Thyroid gland (tissue), 4 donors: ENCODE measurements at regions not wholly inside any gene's neighbourhood (a gene's known extent, or its start where the extent isn't known, plus 50 kb on each side); places are given as distances from the start of the nearest gene placed in this dataset.

Experiments
- CTCF ChIP-seq, 6 experiments: fragments of 200-600 bp in 3 of 6; fragments of 450-650 bp in 3 of 6; sonication (generic) in 3 of 6; IDR thresholded peaks; one replicate each; pipeline ENCODE4 v1.5.1; 2016 to 2019; ENCODE audit warnings: antibody characterized with exemption in 6 of 6, mild to moderate bottlenecking in 2 of 6, inconsistent platforms in 1 of 6, moderate library complexity in 1 of 6
- POLR2A ChIP-seq, 2 donors: fragments of 450-650 bp; IDR thresholded peaks; one replicate each; pipeline ENCODE4 v1.6.1; 2017; ENCODE audit warnings: antibody characterized with exemption in 2 of 2, mild to moderate bottlenecking in 2 of 2, moderate library complexity in 1 of 2

GRCh38 chr5:68441309-68442073 is 225.9 kb downstream of the PIK3R1 start:
- no peak for TF ChIP-seq CTCF (IDR thresholded peaks at IDR 0.05)
- TF ChIP-seq POLR2A (IDR thresholded peaks at IDR 0.05): no peak
